Astrocyte of the hippocampus (primary cell): ENCODE measurements at regions not wholly inside any gene's neighbourhood (a gene's known extent, or its start where the extent isn't known, plus 50 kb on each side); places are given as distances from the start of the nearest gene placed in this dataset.

Experiments used
- DNase-seq: peaks from one replicate; pipeline ENCODE4 v3.0.0; 2011; ENCODE audit warnings: low read depth, low spot score

- DNase-seq: no peak
Measured at GRCh38 chr18:77572537-77572936, 322.9 kb downstream of the GALR1 start.

GRCh38 chr18:77573571-77573970 is 323.9 kb downstream of the GALR1 start:
- DNase-seq: no peak

- no peak for DNase-seq
Measured at GRCh38 chr18:77590943-77591515, 341.4 kb downstream of the GALR1 start.

- DNase-seq: no peak
Measured at GRCh38 chr18:77597726-77598125, 348.1 kb downstream of the GALR1 start.

- DNase-seq: no peak
Measured at GRCh38 chr18:77600674-77601073, 351.0 kb downstream of the GALR1 start.

- no peak for DNase-seq
Measured at GRCh38 chr18:77601567-77601966, 351.9 kb downstream of the GALR1 start.

- DNase-seq: no peak
Measured at GRCh38 chr18:77607087-77607486, 357.4 kb downstream of the GALR1 start.

GRCh38 chr18:77608807-77609206 is 359.2 kb downstream of the GALR1 start:
- DNase-seq: no peak

- peak; percentile 36 for DNase-seq
Measured at GRCh38 chr18:77617694-77618093, 368.0 kb downstream of the GALR1 start.

- DNase-seq: no peak
Measured at GRCh38 chr18:77619525-77619924, 369.9 kb downstream of the GALR1 start.

- no peak for DNase-seq
Measured at GRCh38 chr18:77622009-77622692, 372.5 kb downstream of the GALR1 start.

GRCh38 chr18:77632758-77633157 is 383.1 kb downstream of the GALR1 start:
- no peak for DNase-seq

GRCh38 chr18:77634494-77634893 is 384.8 kb downstream of the GALR1 start:
- no peak for DNase-seq

- DNase-seq: no peak
Measured at GRCh38 chr18:77635451-77635850, 385.8 kb downstream of the GALR1 start.

GRCh38 chr18:77635858-77636257 is 386.2 kb downstream of the GALR1 start:
- DNase-seq: no peak

GRCh38 chr18:77645170-77645872 is 395.7 kb downstream of the GALR1 start:
- no peak for DNase-seq

- DNase-seq: no peak
Measured at GRCh38 chr18:77647472-77647871, 397.8 kb downstream of the GALR1 start.

GRCh38 chr18:77648411-77648810 is 398.8 kb downstream of the GALR1 start:
- no peak for DNase-seq

- peak; percentile 79 for DNase-seq
Measured at GRCh38 chr18:77650799-77651385, 401.2 kb downstream of the GALR1 start.

GRCh38 chr18:77651441-77651840 is 401.8 kb downstream of the GALR1 start:
- no peak for DNase-seq

GRCh38 chr18:77653792-77654191 is 404.1 kb downstream of the GALR1 start:
- DNase-seq: no peak

- no peak for DNase-seq
Measured at GRCh38 chr18:77654302-77654701, 404.7 kb downstream of the GALR1 start.
